ENCODE measurements at regions not wholly inside any gene's neighbourhood (a gene's known extent, or its start where the extent isn't known, plus 50 kb on each side); places are given as distances from the start of the nearest gene placed in this dataset.

- Histone ChIP-seq H3K27me3 (ENCODE audit: insufficient read depth, low read length) (no peaks in the 10 kb centered on the region), H3K4me3 (ENCODE audit: insufficient read depth, low read length) (no peak overlapping the region), H3K27ac (ENCODE audit: low read depth, low read length) (no peak overlapping the region), H2AFZ (ENCODE audit: low read length) (no peak overlapping the region), H3K79me2 (ENCODE audit: insufficient read depth, low read length) (no peaks in the 10 kb centered on the region), H4K20me1 (ENCODE audit: insufficient read depth, low read length) (no peaks in the 10 kb centered on the region), H3K4me2 (ENCODE audit: insufficient read depth, low read length) (no peak overlapping the region), H3K36me3 (ENCODE audit: insufficient read depth, low read length) (no peaks in the 10 kb centered on the region), H3K4me1 (ENCODE audit: insufficient read depth, low read length) (peaks cover 12% of the 10 kb centered on the region), H3K9me3 (ENCODE audit: low read depth, low read length) (no peaks in the 10 kb centered on the region)
- no peak for DNase-seq (ENCODE audit: insufficient read length, low spot score, missing footprints)
- TF ChIP-seq, protein P1, sequence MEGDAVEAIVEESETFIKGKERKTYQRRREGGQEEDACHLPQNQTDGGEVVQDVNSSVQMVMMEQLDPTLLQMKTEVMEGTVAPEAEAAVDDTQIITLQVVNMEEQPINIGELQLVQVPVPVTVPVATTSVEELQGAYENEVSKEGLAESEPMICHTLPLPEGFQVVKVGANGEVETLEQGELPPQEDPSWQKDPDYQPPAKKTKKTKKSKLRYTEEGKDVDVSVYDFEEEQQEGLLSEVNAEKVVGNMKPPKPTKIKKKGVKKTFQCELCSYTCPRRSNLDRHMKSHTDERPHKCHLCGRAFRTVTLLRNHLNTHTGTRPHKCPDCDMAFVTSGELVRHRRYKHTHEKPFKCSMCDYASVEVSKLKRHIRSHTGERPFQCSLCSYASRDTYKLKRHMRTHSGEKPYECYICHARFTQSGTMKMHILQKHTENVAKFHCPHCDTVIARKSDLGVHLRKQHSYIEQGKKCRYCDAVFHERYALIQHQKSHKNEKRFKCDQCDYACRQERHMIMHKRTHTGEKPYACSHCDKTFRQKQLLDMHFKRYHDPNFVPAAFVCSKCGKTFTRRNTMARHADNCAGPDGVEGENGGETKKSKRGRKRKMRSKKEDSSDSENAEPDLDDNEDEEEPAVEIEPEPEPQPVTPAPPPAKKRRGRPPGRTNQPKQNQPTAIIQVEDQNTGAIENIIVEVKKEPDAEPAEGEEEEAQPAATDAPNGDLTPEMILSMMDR (IDR thresholded peaks at IDR 0.05; ENCODE audit: extremely low read depth, low read depth, low read length) = no peak
These were observed 357.8 kb downstream of the BMPER start for GRCh38 chr7:34263168-34263567.

DNA sequence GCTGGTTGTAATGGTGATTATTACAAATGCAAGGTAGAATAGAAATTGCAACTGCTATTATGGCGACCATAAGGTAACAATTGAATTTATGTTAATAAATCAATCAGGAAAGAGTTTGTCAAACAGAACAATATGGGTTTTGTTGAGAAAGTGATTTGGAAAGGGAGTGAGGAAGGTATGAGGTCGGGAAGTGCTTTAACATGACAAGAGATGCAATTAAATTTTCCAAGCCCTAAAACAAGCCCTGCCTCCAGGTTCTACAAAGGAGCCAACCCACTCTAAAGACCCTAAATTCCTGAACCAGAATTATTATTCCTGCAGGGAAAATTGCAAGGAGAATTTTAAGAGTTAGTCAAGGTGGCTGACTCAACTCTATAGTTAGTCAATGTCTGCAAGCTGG lies 363.7 kb downstream of the BMPER start:
- H3K27ac ChIP-seq (ENCODE audit: low read depth, low read length) = no peak overlapping the region
- H3K79me2 ChIP-seq (ENCODE audit: insufficient read depth, low read length) = no peaks in the 10 kb centered on the region
- TF ChIP-seq, protein P1 (IDR thresholded peaks at IDR 0.05; ENCODE audit: extremely low read depth, low read depth, low read length) = no peak
- no peak overlapping the region for H3K4me3 ChIP-seq (ENCODE audit: insufficient read depth, low read length)
- no peaks in the 10 kb centered on the region for H3K4me1 ChIP-seq (ENCODE audit: insufficient read depth, low read length)
- no peak overlapping the region for H2AFZ ChIP-seq (ENCODE audit: low read length)
- H3K36me3 ChIP-seq (ENCODE audit: insufficient read depth, low read length) = no peaks in the 10 kb centered on the region
- H3K9me3 ChIP-seq (ENCODE audit: low read depth, low read length) = no peaks in the 10 kb centered on the region
- no peaks in the 10 kb centered on the region for H4K20me1 ChIP-seq (ENCODE audit: insufficient read depth, low read length)
- H3K4me2 ChIP-seq (ENCODE audit: insufficient read depth, low read length) = no peak overlapping the region
- no peaks in the 10 kb centered on the region for H3K27me3 ChIP-seq (ENCODE audit: insufficient read depth, low read length)
- no peak for DNase-seq (ENCODE audit: insufficient read length, low spot score, missing footprints)

GRCh38 chr7:34275624-34276023 lies 370.3 kb downstream of the BMPER start:
- H3K9me3 ChIP-seq (ENCODE audit: low read depth, low read length) = no peaks in the 10 kb centered on the region
- TF ChIP-seq, protein P1 (IDR thresholded peaks at IDR 0.05; ENCODE audit: extremely low read depth, low read depth, low read length) = no peak
- H3K79me2 ChIP-seq (ENCODE audit: insufficient read depth, low read length) = no peaks in the 10 kb centered on the region
- no peak overlapping the region for H2AFZ ChIP-seq (ENCODE audit: low read length)
- no peaks in the 10 kb centered on the region for H4K20me1 ChIP-seq (ENCODE audit: insufficient read depth, low read length)
- H3K27ac ChIP-seq (ENCODE audit: low read depth, low read length) = no peak overlapping the region
- no peak for DNase-seq (ENCODE audit: insufficient read length, low spot score, missing footprints)
- H3K27me3 ChIP-seq (ENCODE audit: insufficient read depth, low read length) = no peaks in the 10 kb centered on the region
- H3K4me1 ChIP-seq (ENCODE audit: insufficient read depth, low read length) = peaks cover 3% of the 10 kb centered on the region
- H3K36me3 ChIP-seq (ENCODE audit: insufficient read depth, low read length) = no peaks in the 10 kb centered on the region
- no peak overlapping the region for H3K4me2 ChIP-seq (ENCODE audit: insufficient read depth, low read length)
- H3K4me3 ChIP-seq (ENCODE audit: insufficient read depth, low read length) = no peak overlapping the region

GRCh38 chr7:34277016-34277802 lies 371.9 kb downstream of the BMPER start:
- no peak overlapping the region for H3K4me3 ChIP-seq (ENCODE audit: insufficient read depth, low read length)
- DNase-seq (ENCODE audit: insufficient read length, low spot score, missing footprints) = no peak
- H3K36me3 ChIP-seq (ENCODE audit: insufficient read depth, low read length) = no peaks in the 10 kb centered on the region
- peaks cover 3% of the 10 kb centered on the region for H3K4me1 ChIP-seq (ENCODE audit: insufficient read depth, low read length)
- no peak overlapping the region for H2AFZ ChIP-seq (ENCODE audit: low read length)
- peak overlapping the region; percentile 17 for H3K4me2 ChIP-seq (ENCODE audit: insufficient read depth, low read length)
- H3K79me2 ChIP-seq (ENCODE audit: insufficient read depth, low read length) = no peaks in the 10 kb centered on the region
- no peaks in the 10 kb centered on the region for H3K9me3 ChIP-seq (ENCODE audit: low read depth, low read length)
- no peaks in the 10 kb centered on the region for H3K27me3 ChIP-seq (ENCODE audit: insufficient read depth, low read length)
- no peaks in the 10 kb centered on the region for H4K20me1 ChIP-seq (ENCODE audit: insufficient read depth, low read length)
- no peak overlapping the region for H3K27ac ChIP-seq (ENCODE audit: low read depth, low read length)
- TF ChIP-seq, protein P1 (IDR thresholded peaks at IDR 0.05; ENCODE audit: extremely low read depth, low read depth, low read length) = no peak
